HG03139 (cell line): ENCODE measurements at regions not wholly inside any gene's neighbourhood (a gene's known extent, or its start where the extent isn't known, plus 50 kb on each side); places are given as distances from the start of the nearest gene placed in this dataset.
"Not testable (repeated sequence)": the region's sequence is repeated elsewhere in the genome, so short reads cannot be mapped to it uniquely, and the experiment has no call there.

Source experiments
- ATAC-seq: cut with Tn5 transposase; IDR thresholded peaks from one replicate; pipeline ENCODE4 v1.9.1; 2021; ENCODE audit not compliant: unreplicated experiment

DNA sequence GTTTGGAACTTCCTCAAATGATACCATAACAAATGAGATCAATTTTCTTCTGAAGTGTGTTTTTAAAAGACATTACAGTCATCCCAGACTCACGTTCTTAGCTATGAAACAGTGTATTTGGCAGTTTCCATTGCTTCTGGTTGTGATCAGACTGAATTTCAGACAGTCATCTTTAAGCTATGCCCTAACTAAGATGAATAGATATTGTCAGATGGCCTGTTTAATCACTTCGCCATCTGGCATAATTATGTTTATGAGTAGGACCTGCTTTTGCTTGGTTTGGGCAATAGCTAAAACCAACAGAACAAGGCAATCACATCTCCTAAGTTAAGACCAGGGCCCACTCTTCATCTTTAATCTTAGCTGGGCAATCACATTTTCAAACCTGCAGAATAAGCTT lies 313.1 kb downstream of the SV2B start:
- ATAC-seq: no peak

DNA sequence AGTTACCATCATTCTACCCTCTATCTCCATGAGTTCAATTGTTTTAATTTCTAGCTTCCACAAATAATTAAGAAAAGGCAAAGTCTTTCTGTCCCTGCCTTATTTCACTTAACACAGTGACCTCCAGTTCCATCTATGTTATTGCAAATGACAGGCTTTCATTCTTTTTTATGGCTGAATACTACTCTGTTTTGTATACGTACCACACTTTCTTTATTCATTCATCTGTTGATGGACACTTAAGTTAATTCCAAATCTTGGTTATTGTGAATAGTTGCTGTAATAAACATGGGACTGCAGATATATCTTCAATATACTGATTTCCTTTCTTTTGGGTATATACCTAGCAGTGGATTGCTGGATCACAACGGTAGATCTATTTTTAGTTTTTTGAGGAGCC lies 314.1 kb downstream of the SV2B start:
- no peak for ATAC-seq

DNA sequence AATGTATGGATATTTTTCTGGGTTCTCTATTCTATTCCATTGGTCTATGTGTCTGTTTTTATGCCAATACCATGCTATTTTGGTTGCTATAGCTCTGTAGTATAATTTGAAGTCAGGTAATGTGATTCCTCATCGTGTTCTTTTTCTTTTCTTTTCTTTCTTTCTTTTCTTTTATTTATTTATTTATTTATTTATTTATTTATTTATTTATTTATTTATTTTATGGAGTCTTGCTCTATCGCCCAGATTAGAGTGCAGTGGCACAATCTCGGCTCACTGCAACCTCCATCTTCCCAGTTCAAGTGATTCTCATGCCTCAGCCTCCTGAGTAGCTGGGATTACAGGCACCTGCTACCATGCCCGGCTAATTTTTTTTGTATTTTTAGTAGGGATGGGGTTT lies 315.2 kb downstream of the SV2B start:
- not testable (repeated sequence) for ATAC-seq

- ATAC-seq: no peak
Measured at GRCh38 chr15:91420689-91421088, 320.6 kb downstream of the SV2B start.

DNA sequence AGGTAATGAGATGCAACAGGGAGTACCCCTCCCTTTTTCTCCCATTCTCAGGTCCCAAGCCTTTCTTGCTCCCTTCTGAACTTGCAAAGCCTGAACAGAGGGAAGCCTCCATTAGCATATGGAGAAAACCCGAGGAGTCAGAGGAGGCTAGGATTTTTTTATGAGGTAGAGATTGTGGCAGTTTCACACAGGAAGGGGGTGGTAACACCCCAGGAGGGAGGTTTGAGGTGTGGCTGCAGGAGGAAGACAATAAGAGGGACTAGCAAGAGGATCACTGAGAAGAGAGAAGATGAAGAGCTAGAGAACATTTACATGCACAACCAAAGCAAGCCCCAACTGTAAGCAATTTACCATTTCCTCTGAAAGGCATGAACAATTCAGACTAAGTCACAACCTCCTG lies 322.7 kb downstream of the SV2B start:
- ATAC-seq: no peak

GRCh38 chr15:91424001-91424400 lies 323.9 kb downstream of the SV2B start:
- ATAC-seq: no peak

GRCh38 chr15:91426412-91426811 lies 326.4 kb downstream of the SV2B start:
- no peak for ATAC-seq

DNA sequence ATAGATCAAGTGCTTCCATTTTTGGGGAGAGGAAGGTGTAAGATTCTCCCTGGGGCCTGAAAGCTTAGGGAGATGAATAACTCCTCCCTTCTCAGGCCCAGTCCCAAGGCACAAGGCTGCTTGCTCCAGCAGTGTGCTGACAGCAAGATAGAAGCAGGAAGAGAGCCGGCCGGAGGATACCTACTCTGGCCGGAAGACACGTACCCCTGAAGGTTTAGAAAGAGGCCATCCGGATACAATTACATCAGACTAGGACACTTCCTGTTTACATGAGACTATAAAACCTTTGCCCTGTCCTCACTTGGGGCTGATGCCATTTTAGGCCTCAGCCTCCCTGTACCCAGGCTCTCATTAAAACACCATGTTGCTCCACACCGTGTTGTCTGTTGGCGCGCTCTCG lies 329.9 kb downstream of the SV2B start:
- ATAC-seq: no peak

DNA sequence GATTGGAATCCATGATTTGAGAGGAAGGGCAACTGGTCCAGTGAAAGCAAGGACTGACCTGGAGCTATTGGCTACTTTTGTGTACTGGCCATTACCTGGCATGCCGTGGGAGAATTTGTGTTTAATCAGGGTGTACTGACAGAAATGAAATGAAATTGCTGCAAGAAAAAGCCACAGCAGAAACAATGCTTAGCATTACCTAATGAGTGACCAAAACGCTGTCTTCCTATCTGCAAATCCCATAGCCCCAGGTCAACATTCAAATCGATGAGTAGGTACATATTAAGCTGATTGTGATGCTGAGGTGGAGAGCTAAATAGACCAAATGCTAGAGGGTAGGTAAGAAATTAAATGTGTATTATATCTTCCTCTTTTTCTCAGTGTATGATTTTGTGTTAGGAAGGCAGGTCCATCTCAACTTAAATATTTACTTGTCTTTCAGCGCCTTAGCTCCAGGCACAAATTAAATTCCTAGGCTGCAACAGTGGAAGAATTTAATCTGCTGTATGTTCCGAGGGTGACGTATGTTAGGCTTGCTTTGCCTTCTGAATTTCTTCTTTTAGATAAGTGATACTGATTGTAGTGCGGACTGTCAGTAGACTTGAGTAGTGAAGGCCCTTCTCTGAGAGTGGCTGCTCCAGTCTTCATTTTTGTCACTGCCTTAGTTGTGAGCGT lies 331.1 kb downstream of the SV2B start:
- no peak for ATAC-seq

- no peak for ATAC-seq
Measured at GRCh38 chr15:91435113-91435512, 335.1 kb downstream of the SV2B start.

DNA sequence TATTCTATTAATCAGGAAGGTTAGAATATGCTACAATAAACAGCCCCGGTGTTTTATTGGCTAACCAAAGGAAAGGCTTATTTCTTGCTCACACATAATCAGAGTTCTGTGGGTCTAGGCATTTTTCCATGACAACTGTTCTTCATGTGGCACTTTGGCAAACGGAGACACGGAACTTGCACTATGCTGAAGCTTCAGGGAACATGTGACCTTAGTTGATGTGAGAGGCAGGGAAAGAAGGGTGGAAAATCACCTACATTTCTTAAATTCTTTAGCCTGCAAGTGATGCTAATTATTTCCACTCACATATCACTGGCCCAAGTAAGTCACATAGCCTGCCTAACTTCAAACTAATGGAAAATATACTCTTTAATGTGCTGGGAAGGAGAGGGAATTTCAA lies 344.6 kb downstream of the SV2B start:
- no peak for ATAC-seq

DNA sequence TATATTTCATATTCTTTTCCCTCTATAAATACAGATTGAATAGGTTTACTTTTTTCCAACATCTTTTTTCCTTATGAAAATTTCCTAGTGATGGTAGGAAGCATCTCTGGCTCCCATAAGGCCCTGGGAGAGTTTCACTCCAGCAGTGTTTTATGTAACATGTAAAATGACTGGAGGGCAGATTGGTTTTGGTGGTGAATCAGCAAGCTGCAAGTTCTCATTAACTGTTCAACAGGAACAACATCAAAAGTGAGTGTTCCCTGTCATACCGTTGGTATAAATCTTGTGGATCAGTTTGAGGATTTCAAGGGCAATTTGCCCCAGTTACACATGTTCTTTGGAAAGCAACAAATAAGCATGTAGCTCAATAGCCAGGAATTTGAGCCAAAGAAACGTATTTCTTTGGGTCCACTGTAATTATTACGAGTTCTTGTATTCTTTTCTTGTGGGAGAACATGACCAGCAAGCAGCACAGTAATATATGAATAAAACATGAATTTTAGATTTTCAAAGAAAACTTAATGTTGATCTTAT lies 345.7 kb downstream of the SV2B start:
- ATAC-seq: no peak

- ATAC-seq: no peak
Measured at GRCh38 chr15:91447991-91448644, 348.1 kb downstream of the SV2B start.

- not testable (repeated sequence) for ATAC-seq
Measured at GRCh38 chr15:91453376-91453775, 353.3 kb downstream of the SV2B start.

DNA sequence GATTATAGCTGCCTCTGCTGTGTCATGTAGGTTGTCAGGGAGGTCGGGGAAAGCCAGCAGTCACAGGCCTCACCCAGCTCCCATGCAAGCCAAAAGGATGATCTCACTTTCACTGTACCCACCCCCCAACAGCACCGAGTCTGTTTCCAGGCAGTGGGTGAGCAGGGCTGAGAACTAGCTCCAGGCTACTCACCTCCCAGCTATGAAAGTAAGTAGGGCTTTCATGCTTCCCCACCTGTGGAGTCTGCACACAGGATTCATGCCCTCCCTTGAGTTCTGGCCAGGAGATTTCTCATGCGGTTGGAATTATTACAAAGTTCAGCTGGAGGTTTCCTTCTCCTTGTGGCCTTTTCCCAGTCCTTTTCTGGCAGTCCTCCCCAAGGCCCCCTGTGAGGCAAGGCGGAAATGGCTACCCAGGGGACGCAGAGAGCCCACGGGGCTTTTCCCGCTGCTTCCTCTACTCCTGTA lies 356.2 kb downstream of the SV2B start:
- no peak for ATAC-seq

DNA sequence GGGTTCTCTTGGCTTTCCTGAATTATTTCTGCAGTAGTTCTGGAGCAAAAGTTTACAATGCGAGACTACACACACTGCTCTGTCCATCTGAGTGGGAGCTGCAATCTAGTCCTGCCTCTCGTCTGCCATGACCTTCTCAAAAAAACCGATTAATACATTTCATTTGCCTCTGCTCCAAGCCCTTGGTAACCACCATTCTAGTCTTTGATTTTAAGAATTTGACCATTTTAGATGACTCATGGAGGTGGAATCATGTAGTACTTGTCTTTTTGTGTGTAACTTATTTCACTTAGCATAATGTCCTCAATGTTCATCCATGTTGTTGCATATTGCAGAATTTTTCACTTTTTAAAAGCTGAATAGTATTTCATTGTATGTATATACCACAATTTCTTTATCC lies 356.9 kb downstream of the SV2B start:
- no peak for ATAC-seq

GRCh38 chr15:91461377-91461776 lies 361.3 kb downstream of the SV2B start:
- ATAC-seq: no peak

- ATAC-seq: no peak
Measured at GRCh38 chr15:91465086-91465485, 365.0 kb downstream of the SV2B start.

DNA sequence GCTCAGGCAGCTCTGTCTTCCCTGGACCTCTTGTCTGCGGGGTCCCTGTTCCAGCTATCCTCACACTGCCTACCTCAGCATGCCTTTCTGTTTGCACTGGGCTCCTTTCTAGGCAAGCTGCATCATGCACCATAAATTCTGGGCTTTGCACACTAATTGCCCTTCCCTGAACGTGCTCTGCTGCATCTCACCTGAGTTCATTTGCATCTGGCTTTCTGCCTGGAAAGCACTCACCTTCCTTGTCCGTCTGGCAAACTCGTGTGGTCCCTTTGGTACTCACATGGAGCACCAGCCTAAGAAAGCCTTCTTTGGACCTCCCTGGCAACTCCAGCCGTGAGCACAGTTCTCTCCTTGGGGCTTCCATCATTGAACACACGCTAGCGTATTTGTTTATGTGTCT lies 365.6 kb downstream of the SV2B start:
- ATAC-seq: no peak

DNA sequence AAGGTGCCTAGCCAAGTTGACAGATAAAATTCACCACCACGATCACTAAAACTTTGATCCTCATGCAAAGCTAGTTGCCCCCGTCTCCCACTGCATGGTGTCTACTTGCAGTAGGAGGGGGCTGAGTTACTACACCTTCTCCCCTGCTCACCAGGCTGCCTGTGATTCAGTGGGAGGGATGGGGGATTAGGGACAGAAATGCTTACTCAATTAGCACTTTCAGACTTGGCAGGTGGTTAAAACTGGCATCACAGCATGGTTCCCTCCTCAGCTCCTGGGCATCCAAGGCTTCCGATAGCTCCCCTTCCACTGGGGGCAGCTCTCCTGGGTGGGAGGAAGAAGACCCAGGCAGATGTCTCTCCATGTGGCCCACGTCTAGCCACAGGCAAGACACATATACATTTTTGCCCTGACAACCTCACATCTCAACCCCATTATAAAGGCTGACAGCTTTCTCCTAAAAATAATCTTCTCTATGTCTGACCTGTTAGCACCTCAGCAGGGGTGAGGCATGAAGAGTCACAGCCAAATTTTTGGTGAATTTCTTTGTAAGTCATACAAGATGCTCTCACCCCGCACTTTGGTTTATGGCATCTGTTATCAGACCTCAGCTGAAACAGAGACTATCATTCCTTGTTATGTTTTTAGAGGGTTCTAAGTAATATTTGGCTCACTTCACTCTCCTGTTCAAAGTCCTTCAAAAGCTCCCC lies 369.0 kb downstream of the SV2B start:
- ATAC-seq: no peak

- ATAC-seq: no peak
Measured at GRCh38 chr15:91469632-91470567, 369.8 kb downstream of the SV2B start.
